Stimulated activated CD4-positive, alpha-beta T cell treated with anti-CD3 and anti-CD28 coated beads, Interleukin-15, amount 100 ng/mL, for 24 hours (primary cell): ENCODE measurements at regions not wholly inside any gene's neighbourhood (a gene's known extent, or its start where the extent isn't known, plus 50 kb on each side); places are given as distances from the start of the nearest gene placed in this dataset.

Experiments used
- DNase-seq: peaks from one replicate; pipeline ENCODE4 v3.0.0-alpha.2; 2020

DNA sequence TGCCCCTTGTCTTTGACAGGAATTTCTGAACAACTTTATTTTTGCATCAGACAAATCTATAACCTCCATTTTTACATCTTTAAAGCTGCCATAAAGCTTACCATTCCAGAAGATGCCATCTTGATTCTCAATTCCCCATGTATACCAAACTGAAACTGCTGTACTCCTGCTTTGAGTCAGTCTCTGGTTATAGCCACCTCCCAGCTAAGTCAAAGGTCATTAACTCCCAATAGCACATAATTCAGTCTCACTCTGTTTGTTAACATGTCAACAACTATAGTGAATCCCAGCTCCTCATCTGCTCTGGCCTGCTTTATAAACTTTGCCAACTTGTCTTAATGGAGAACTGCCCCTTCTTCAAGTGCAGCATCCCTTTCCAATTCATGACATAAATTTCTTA is 343.6 kb downstream of the FRK start:
- DNase-seq, result no peak

DNA sequence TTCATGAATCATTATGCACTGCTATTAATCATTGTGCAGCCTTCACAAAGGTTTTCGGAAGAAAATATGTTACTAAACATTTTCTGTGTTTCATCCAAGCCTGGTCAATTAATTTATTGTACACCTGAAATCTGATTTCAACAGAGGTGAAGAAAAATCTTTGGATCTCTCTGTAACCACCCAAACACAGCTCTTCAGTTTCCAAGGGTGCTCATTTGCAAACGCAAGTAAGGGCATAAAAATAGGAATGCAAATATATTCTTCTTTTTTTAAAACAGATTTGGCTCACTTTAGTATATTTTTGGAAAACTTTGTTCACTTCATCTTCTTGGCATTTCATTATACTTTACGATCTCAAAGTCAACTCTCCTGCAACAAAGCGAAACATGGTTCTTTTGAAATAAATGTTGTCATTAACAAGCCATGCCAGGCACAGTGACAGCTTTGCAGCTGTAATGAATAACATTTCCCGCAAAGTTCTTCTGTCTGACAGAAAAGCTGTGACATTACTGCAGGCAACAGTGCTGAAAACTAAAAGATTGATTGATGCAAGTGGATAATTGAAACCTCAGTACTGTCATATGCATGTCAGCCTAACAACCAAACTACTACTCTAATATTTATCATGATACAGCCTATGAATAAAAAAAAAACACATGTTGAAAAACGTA is 348.3 kb downstream of the FRK start:
- no peak for DNase-seq

GRCh38 chr6:115708850-115709249 is 351.8 kb downstream of the FRK start:
- DNase-seq, result no peak

GRCh38 chr6:115706981-115707380 is 353.7 kb downstream of the FRK start:
- DNase-seq, result no peak

DNA sequence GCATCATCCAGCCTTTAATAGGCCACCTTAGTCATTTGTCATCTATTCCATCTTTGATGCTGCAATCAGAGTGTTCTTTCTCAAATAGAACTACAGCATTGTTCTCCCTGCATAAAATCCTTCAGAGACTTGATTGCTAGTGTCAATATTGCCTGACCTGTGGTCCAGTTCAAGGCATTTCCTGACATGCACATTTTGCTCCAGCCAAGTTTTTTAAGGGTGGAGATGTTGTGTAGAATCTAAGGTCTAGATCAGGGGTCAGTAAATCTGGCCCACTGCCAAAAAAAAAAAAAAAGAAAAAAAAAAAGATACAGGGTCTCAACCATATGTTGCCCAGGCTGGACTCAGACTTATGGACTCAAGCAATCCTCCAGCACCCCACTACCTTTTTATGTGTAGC is 354.4 kb downstream of the FRK start:
- no peak for DNase-seq

GRCh38 chr6:115704028-115704427 is 356.7 kb downstream of the FRK start:
- no peak for DNase-seq

DNA sequence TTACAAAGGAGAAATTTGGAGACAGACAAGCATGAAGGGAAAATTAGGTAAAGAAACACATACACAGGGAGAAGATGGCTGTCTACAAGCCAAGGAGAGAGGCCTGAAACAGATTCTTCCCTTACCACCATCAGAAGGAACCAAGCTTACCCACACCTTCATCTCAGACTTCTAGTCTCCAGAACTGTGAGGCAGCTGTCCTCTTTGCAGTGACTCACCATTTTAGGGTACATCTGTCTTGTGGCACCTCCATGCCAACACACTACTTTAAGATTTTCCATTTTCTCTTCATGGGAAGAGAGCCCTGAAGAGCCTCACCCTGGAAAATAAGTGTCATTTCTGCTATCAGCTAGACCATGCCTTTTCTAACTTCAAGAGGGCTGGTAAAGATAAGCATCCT is 369.3 kb downstream of the FRK start:
- DNase-seq, result no peak

DNA sequence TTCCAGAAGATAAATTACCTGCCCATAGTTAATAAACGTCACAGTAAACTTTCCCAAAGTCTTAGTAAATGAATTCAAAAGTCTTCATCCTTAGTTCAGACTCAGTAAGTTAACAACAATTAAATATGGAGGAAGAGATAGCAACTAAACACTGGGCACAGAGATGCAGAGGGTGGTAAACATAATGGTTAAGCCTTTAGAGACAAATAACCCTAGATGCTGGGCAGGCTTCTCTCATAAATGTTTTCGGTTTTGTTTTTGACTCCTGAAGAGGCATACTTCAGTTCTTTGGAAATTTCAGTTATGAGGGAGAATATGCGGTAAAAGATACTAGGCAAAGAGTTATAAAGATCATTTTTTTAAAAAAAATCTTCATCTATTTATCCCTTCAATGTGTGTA is 369.8 kb downstream of the FRK start:
- no peak for DNase-seq

GRCh38 chr6:115681978-115682775 is 378.5 kb downstream of the FRK start:
- DNase-seq, result no peak

DNA sequence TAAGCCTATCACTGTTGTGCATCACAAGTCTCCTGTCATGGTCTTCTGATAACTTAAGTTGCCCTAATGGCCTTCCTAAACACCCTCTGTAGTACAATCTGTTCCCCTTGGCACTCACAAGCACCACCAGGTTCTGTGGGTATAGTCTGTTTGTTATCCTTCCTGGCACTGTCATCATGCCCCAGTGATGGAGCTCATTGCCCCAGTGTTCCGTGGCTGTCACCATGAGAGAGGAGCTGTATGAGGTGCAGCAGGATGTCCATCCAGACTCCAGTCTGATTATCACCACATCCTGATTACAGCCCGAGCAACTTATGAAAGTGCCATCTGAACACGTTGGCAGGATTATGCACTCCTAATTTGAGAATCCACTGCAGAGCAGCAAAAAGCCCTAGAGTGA is 380.1 kb downstream of the FRK start:
- DNase-seq, result no peak

DNA sequence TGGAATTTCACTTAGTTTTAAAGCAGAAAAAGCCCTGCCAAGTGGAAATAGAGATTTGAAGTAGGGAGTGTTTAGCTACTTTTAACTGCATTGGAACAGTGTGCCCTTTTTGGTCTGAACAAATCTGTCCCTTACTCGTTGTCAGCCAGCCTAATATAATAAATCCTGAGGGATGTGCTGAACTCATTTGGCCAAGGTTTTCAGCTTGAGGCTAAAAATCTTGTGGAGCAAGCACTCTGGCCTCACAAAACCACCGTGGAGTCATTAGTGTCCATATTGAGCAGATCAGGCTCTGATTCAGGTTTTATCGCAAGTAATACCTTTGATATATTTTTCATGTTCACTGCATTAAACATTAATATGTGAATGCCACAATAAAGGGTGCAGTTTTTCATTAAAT is 383.5 kb downstream of the FRK start:
- DNase-seq, result no peak

DNA sequence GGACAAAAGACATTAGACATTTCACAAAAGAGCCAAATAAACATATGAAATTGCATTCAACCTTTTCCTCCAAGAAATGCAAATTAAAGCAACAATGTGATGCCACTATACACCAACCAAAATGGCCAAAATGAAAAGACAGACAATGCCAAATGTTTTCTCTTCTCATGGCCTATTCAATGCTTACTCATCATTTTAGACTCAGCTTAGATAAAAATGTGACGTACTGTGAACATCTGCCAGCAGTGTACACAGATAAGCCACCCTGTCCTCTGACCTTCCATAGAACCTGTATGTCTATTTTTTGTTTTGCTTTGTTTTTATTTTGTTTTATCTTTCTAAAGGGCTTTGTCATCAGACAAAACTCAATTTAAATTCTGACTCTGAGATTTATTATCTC is 385.2 kb downstream of the FRK start:
- DNase-seq, result no peak

DNA sequence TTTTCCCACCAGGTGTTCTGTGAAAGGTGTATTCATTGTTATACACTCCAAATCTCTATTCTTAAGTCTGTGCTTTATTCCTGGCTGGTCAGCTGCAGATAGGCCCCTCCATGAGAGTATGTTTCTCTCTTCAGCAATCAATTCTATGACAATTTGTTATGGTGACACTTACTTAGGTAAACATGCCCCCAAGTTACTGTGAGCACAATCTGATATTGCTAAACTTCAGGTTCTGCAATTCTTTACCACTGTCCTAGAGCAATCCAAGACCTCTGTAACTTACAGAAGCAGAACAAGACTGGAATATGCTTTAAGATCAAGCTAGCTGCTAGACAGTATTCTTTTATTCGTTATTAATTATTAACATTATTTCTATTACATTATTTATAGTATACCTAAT is 391.9 kb downstream of the FRK start:
- no peak for DNase-seq

DNA sequence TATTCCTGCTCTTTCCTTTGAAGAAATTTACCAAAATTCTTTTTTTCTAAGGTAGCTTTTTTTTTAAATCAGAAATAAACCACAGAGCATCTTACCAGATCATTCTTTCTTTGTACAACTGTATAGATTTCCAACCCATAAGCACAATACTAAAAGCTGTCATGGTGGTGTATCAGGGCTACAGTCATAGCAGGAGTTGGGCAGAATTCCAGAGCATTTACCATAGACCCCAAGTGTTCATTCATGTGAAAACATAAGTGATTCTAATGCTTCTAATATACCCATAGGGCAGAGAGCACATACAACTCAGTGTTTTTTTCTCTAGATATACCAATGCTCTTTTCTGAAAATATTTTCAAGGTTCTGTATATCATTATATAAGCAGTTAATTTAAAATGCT is 392.5 kb downstream of the FRK start:
- DNase-seq, result no peak

GRCh38 chr6:115667478-115668026 is 393.1 kb downstream of the FRK start:
- DNase-seq, result no peak

- no peak for DNase-seq
These were observed 393.7 kb downstream of the FRK start for GRCh38 chr6:115666997-115667396.

- DNase-seq, result no peak
These were observed 395.4 kb downstream of the FRK start for GRCh38 chr6:115665310-115665709.

- no peak for DNase-seq
These were observed 397.0 kb downstream of the FRK start for GRCh38 chr6:115663681-115664080.

DNA sequence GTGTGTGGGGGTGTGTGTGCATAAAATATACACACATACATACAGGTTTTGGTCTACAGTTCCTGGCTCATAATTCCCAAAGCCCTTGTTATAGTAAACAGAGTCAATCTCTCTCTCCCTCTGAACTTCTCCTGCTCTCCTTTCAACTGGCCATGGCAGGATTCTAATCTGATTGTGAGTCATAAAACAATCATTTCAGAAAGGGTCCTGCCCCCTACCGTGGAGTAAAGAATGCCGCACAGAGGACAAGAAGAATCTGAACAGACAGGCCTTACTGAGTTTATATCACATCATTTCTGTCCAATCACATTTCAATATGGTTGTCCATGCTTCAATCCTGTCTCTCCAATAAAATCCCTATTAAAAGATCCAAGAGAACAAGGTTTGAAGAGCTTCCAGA is 416.9 kb downstream of the FRK start:
- DNase-seq, result no peak

DNA sequence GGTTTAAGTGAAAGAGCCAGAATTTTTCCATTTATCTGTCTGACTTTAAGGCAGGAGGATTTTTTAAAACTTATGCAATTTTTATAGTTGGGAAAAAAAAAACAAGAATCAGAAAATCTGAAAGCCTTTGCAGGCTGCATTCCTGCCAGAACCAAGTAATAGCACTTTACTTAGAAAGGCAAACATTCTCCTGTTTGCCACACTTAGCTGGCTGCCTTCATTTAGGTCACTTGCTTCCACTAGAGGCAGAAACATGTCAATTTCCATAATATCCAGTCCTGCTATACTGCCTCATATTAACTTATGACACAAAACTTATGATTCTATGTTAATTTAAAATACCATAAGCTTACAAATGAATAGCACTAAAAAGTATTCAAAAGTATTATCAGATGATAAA is 425.8 kb downstream of the FRK start:
- no peak for DNase-seq

DNA sequence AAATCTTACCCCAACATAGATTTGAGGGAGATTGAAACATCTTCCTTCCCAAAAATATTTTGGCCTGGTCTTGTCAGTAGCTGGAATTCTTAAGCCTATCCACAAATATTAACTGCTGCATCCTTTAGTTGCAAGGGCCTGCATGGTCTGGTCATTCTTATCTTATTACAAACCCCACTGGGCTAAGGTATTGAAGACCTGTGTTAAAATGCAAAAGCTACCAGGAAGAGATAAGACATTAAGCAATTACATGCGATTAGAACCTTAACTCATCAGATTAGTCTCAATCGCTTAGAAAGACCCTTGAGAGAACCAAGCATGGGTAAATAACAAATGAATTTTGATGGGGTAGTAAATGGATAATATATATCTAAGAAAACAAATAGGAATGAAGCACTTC is 426.6 kb downstream of the FRK start:
- no peak for DNase-seq

DNA sequence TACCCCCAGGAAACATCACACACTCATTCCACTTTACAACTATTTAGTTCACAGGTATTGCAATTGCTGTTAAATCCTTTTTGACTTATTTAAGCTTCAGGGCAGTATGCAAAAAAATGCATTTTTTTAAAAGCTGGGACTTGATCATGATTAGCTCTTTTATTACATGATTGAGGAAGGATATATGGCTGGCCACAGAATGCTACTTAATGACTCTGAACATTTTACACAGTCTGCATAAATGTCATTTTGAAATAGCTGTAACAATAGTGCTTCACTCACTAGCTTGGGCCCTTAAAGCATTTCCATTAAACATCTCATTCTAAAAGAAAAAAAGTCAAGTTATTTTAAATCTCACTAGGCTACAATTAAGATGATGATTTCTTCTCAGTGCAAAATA is 429.7 kb downstream of the FRK start:
- DNase-seq, result no peak

- DNase-seq, result no peak
These were observed 430.2 kb downstream of the FRK start for GRCh38 chr6:115630424-115631024.

GRCh38 chr6:115629415-115629814 is 431.3 kb downstream of the FRK start:
- no peak for DNase-seq
